Activated naive CD8-positive, alpha-beta T cell treated with anti-CD3 and anti-CD28 coated beads, Interleukin-2, amount 50 U/mL, for 24 hours (primary cell): ENCODE measurements at regions not wholly inside any gene's neighbourhood (a gene's known extent, or its start where the extent isn't known, plus 50 kb on each side); places are given as distances from the start of the nearest gene placed in this dataset.
A peak's percentile ranks its signal among the peaks of the same experiment; 100 is the strongest.

Experiments
- ATAC-seq: fragments of 150-1000 bp; cut with Tn5 transposase; one replicate; pipeline ENCODE4 v1.10.0; 2021
- DNase-seq: peaks from one replicate; pipeline ENCODE4 v3.0.0; 2021
- H3K27ac Mint-ChIP-seq: one replicate; pipeline ENCODE4 v1.8.0; 2021; ENCODE audit warnings: mild to moderate bottlenecking, mixed read lengths
- H3K27me3 Mint-ChIP-seq: one replicate; pipeline ENCODE4 v1.8.0; 2021; ENCODE audit warnings: mixed read lengths
- H3K36me3 Mint-ChIP-seq: one replicate; pipeline ENCODE4 v1.8.0; 2021; ENCODE audit warnings: low read depth, mixed read lengths
- H3K4me1 Mint-ChIP-seq: one replicate; pipeline ENCODE4 v1.8.0; 2021; ENCODE audit warnings: mixed read lengths
- H3K4me3 Mint-ChIP-seq: one replicate; pipeline ENCODE4 v1.8.0; 2021; ENCODE audit warnings: mild to moderate bottlenecking, moderate library complexity, mixed read lengths
- H3K9me3 Mint-ChIP-seq: one replicate; pipeline ENCODE4 v1.8.0; 2021; ENCODE audit warnings: mixed read lengths

DNA sequence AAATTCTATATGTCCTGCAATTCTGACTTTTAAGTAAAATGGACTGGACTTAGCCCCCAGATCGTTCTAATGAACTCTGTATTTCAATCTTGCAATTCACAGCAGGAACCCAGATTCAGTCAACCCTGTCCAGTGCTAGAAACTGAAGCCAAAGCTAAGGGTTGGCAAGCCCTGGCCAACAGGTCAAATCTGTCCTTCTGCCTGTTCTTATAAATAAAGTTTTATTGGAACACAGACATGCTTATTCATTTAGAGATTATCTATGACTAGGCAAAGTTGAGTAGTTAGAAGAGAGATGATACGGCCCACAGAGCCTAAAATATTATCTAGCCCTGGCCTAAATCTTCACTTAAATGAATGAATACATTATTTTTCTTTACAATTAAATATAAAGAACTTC lies 339.2 kb upstream of the JARID2 start:
- no peak for ATAC-seq
- DNase-seq = no peak
- no peak overlapping the region for H3K4me3 Mint-ChIP-seq
- peaks cover 3% of the 10 kb centered on the region for H3K9me3 Mint-ChIP-seq
- no peak overlapping the region for H3K27ac Mint-ChIP-seq
- H3K36me3 Mint-ChIP-seq = peaks cover 3% of the 10 kb centered on the region
- H3K27me3 Mint-ChIP-seq = no peaks in the 10 kb centered on the region
- H3K4me1 Mint-ChIP-seq = peaks cover 34% of the 10 kb centered on the region

DNA sequence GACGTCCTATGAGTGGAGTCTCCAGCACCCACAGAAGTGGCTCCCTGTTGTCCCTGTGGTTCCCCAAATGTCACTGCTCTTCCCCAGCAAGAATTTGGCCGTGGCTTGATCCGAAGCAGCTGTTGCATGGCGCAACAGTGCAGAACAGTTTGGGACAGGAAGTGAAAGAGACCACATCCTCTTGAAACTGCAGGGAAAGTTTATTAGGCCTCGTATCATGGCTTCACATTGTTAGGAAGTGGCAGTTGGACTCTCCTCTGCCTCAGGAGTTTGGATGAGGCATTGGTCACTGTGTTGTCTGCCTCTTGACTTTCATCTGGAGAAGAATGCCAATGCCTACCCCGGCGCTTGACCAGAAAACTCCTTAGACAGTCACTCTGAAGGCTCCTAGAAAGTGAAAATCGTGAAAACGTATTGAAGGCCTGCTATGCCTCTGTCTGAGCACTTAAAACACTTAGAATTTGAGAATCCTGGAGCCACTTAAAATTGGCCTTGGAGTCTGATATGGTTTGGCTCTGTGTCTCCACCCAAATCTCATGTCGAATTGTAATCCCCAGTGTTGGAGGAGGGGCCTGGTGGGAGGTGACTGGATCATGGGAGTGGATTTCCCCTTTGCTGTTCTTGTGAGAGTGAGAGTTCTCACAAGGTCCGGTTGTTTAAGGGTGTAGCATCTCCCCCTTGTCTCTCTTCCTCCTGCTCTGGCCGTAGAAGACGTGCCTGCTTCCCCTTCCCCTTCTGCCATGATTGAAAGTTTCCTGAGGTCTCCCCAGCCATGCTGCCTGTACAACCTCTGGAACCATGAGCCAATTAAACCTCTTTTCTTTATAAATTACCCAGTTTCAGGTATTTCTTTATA lies 334.9 kb upstream of the JARID2 start:
- H3K9me3 Mint-ChIP-seq = peaks cover 3% of the 10 kb centered on the region
- DNase-seq = peak; percentile 26
- peaks cover 26% of the 10 kb centered on the region for H3K4me1 Mint-ChIP-seq
- peaks cover 3% of the 10 kb centered on the region for H3K36me3 Mint-ChIP-seq
- no peaks in the 10 kb centered on the region for H3K27me3 Mint-ChIP-seq
- peak; percentile 57 for ATAC-seq
- H3K27ac Mint-ChIP-seq = peak overlapping the region; percentile 72
- H3K4me3 Mint-ChIP-seq = peak overlapping the region; percentile 41

DNA sequence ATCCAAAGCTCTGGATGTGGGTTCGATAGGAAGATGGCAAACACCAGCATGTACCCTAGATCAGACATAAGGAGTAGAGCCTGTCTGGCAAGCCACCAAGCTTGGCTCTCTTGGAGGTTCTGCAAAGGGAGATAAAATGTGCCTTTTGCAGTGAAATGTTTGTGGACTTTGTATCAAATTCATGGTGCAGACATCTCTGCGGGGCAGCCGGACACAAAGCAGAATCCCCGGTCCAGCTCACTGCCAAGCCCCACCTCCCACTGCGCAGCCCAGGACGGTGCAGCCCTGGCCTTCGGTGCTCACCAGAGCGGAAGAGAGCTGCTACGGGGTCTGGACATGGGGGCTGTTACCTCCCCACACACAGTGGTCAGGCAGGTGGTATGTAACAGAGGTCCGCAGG lies 333.6 kb upstream of the JARID2 start:
- Mint-ChIP-seq H3K27me3 (no peaks in the 10 kb centered on the region), H3K27ac (no peak overlapping the region)

DNA sequence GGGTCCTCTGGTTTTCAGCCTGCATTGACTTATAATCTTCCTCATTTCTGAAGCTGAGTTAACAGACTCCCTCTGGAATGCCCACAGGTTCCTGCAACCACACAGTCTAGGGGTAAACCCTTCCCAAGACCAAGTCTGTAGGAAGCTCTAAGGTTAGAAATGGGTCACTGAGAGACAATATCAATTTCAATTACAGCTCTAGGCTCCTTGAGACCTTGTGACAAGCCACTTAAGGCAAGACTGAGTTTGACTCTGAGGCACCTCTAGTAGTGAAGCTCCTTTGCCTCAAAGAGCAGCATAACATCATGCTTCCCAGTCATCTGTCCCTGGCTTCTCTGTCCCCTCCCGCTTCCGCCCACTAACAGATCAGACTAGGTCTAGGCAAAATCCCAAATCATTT lies 333.2 kb upstream of the JARID2 start:
- no peak for DNase-seq
- H3K4me1 Mint-ChIP-seq = peaks cover 26% of the 10 kb centered on the region

More for the DNA sequence above, 333.6 kb upstream of the JARID2 start:
- peaks cover 26% of the 10 kb centered on the region for H3K4me1 Mint-ChIP-seq
- DNase-seq = no peak
- H3K36me3 Mint-ChIP-seq = peaks cover 3% of the 10 kb centered on the region
- H3K4me3 Mint-ChIP-seq = no peak overlapping the region
- ATAC-seq = no peak
- H3K9me3 Mint-ChIP-seq = peaks cover 3% of the 10 kb centered on the region

DNA sequence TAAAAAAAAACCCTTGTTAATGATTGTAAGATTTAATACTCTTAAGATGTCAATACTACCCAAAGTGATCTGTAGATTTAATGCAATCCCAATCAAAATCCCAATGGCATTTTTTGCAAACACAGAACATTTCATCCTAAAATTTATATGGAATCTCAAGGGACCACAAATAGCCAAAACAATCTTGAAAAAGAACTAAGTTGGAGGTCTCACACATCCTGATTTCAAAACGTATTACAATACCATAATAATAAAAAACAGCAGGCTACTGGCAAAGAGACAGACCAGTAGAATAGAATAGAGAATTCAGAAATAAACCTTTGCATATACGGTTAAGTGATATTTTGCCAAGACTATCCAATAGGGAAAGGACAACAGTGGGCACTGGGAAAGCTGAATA lies 331.9 kb upstream of the JARID2 start:
- ATAC-seq = no peak
- no peak overlapping the region for H3K4me3 Mint-ChIP-seq
- peaks cover 1% of the 10 kb centered on the region for H3K27me3 Mint-ChIP-seq
- H3K27ac Mint-ChIP-seq = no peak overlapping the region
- DNase-seq = no peak
- H3K36me3 Mint-ChIP-seq = peaks cover 3% of the 10 kb centered on the region
- peaks cover 23% of the 10 kb centered on the region for H3K4me1 Mint-ChIP-seq
- H3K9me3 Mint-ChIP-seq = peaks cover 3% of the 10 kb centered on the region

More for the DNA sequence above, 333.2 kb upstream of the JARID2 start:
- no peak overlapping the region for H3K4me3 Mint-ChIP-seq
- no peaks in the 10 kb centered on the region for H3K27me3 Mint-ChIP-seq
- peaks cover 3% of the 10 kb centered on the region for H3K9me3 Mint-ChIP-seq
- no peak for ATAC-seq
- peaks cover 3% of the 10 kb centered on the region for H3K36me3 Mint-ChIP-seq
- H3K27ac Mint-ChIP-seq = no peak overlapping the region

DNA sequence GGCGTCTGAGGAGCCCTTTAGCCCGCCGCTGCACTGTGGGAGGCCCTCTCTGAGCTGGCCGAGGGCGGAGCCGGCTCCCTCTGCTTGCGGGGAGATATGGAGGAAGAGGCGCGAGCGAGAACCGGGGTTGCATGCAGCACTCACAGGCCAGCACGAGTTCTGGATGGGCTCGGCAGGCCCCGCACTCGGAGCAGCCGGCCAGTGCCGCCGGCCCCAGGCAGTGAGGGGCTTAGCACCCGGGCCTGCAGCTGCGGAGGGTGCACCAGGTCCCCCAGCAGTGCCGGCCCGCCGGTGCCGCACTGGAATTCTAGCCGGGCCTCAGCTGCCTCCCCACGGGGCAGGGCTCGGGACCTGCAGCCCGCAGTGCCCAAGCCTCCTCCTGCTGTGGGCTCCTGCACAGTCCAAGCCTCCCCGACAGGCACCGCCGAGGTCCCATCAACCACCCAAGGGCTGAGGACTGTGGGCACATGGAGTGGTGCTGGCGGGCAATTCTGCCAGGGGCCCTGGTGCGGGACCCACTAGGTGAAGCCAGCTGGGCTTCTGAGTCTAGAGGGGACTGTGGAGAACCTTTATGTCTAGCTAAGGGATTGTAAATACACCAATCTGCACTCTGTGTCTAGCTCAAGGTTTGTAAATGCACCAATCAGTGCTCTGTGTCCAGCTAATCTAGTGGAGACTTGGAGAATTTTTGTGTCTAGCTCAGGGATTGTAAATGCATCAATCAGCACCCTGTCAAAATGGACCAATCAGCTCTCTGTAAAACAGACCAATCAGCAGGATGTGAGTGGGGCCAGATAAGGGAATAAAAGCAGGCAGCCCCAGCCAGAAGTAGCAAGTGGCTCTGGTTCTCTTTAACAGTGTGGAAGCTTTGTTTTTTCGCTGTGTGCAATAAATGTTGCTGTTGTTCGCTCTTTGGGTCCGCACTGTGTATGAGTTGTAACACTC lies 329.7 kb upstream of the JARID2 start:
- no peaks in the 10 kb centered on the region for H3K36me3 Mint-ChIP-seq
- H3K27me3 Mint-ChIP-seq = peaks cover 1% of the 10 kb centered on the region
- H3K4me3 Mint-ChIP-seq = no peak overlapping the region
- DNase-seq = no peak
- H3K4me1 Mint-ChIP-seq = peaks cover 9% of the 10 kb centered on the region
- no peak for ATAC-seq
- no peaks in the 10 kb centered on the region for H3K9me3 Mint-ChIP-seq
- no peak overlapping the region for H3K27ac Mint-ChIP-seq

DNA sequence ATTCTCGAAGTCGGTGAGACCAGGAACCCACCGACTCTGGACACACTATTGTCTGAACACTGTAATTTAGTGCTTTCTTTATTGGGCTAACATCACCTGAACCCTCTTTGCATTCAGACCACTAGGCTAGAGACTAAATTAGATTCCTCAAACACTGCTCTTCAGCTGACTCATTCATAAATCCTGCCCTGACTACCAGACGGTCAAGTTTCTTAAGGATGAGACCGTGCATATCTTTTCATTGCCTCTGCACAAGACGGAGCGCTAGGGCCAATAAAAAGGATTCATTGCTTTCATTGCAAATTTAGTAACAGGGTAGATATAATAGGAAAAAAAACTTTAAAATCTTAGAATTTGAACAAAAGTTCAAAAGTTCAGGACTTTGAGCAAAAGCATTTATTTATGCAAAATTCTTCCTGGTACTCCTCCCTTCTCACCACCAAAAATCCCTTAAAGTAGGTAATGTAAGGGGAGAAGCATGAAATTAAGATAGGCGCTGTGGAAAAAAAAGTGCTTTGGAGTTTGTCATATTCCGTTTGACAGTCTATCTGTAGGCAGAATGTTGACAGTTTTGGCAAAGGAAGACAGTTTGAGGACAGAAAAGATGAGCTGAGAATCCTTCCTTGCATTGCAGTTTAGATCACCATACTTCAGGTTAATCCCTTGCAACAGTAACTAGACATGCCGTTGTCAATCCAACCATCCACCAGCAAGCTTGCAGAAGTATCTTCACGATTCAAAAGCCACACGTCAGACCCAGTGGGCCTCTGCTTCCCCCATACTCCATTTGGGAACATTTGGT lies 328.6 kb upstream of the JARID2 start:
- H3K4me3 Mint-ChIP-seq = no peak overlapping the region
- DNase-seq (no peak), ATAC-seq (no peak)
- H3K36me3 Mint-ChIP-seq = no peaks in the 10 kb centered on the region
- peaks cover 3% of the 10 kb centered on the region for H3K4me1 Mint-ChIP-seq
- H3K27ac Mint-ChIP-seq = no peak overlapping the region
- H3K9me3 Mint-ChIP-seq = no peaks in the 10 kb centered on the region
- peaks cover 1% of the 10 kb centered on the region for H3K27me3 Mint-ChIP-seq

DNA sequence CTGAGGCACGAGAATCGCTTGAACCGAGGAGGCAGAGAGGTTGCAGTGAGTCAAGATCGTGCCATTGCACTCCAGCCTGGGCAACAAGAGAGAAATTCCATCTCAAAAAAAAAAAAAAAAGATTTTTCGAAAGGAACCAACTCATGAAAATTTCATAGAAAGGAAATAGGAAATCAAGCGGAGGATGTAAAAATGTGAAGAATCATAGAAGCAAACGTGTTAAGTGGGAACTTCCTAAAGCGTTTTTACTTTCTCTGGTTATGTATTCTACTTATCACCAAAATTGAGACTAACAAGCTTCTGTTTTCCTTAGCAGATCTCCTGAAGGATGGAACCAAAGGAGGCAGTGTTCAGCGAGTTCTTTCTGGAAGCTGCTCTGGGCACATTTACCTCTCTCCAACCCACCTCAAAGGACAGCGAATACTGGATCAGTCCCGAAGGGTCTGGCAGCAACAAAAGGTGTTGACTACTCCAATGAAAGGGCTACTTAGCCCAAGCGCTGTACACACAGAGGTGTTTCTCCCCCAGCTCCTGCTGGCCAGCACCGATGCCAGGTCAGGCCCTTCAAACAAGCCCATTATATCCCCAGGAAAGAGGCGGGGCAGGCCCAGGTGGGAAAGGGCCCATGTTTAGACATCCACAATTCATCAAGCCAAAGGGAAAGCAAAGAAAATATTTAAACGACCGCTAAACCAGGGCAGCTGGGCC lies 327.5 kb upstream of the JARID2 start:
- Mint-ChIP-seq H3K4me1 (peaks cover 3% of the 10 kb centered on the region), H3K27ac (no peak overlapping the region), H3K4me3 (no peak overlapping the region), H3K36me3 (no peaks in the 10 kb centered on the region), H3K9me3 (no peaks in the 10 kb centered on the region), H3K27me3 (peaks cover 1% of the 10 kb centered on the region)
- ATAC-seq (no peak), DNase-seq (no peak)

DNA sequence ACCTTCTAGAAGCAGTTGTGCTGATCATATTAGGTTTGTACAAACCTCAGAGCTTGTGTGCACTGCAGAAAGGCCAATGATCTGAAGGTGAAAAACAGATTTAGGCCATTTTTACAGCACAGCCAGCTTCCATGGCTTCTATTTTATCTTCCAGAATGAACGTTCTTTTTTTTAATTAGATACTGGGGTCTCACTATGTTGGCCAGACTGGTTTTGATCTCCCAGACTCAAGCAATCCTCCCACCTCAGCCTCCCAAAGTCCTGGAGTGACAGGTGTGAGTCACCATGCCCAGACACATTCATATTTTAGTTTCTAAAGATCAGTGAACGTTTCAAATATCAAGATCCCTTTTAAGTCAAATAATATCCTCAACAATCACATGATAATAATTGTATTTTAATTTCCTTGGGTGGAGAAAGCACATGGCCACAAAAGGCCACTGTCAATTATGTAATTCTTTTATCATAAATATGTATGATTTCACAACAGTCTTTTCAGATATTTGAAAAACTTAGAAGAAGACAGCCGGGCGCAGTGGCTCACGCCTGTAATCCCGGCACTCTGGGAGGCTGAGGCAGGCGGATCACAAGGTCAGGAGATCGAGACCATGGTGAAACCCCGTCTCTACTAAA lies 326.7 kb upstream of the JARID2 start:
- no peak for ATAC-seq
- no peaks in the 10 kb centered on the region for H3K9me3 Mint-ChIP-seq
- H3K36me3 Mint-ChIP-seq = no peaks in the 10 kb centered on the region
- no peak overlapping the region for H3K27ac Mint-ChIP-seq
- peaks cover 3% of the 10 kb centered on the region for H3K4me1 Mint-ChIP-seq
- H3K27me3 Mint-ChIP-seq = peaks cover 1% of the 10 kb centered on the region
- H3K4me3 Mint-ChIP-seq = no peak overlapping the region
- no peak for DNase-seq

DNA sequence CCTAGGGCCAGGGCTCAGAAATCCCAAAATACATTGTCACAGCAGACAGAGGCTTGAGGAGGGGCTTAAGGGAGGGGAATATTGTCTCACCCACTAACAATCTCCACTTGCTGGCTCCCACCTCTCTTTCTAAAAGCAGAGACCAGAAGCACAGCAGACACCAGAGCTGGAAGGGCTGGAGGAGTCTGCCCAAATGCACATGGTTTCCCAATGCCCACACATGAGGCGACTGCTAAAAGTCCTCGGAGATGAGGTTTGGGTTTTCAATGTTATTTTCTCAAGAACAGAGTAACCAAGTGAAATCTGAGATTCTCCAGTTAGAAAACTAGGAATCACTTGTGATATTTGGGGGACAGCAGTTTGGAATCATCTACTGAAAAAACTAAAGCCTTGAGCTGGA lies 325.6 kb upstream of the JARID2 start:
- DNase-seq (no peak), ATAC-seq (no peak)
- Mint-ChIP-seq H3K27me3 (peaks cover 1% of the 10 kb centered on the region), H3K4me3 (no peak overlapping the region), H3K9me3 (no peaks in the 10 kb centered on the region), H3K4me1 (peaks cover 3% of the 10 kb centered on the region), H3K27ac (peak overlapping the region; percentile 22), H3K36me3 (no peaks in the 10 kb centered on the region)

DNA sequence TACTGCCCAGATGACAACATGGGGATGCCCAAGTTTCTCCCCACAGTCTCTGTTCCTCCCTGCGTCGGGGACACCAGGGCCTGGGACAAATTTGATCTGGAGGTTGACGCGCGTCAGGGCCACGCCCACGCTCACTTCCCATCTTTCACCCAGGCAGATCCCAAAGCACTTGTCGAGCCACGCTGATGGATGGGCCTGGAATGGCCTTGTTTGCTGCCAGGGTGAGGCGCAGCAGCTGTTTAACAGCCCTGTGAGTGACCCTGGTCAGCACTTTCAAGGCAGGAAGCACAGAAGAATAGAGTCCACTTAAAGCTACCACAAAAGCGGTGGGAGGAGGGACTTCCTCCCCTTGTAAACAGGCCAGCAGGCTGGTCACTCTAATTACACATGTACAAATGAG lies 324.7 kb upstream of the JARID2 start:
- H3K36me3 Mint-ChIP-seq = no peaks in the 10 kb centered on the region
- H3K4me3 Mint-ChIP-seq = no peak overlapping the region
- H3K27me3 Mint-ChIP-seq = peaks cover 1% of the 10 kb centered on the region
- no peak overlapping the region for H3K27ac Mint-ChIP-seq
- no peaks in the 10 kb centered on the region for H3K9me3 Mint-ChIP-seq
- ATAC-seq (no peak), DNase-seq (no peak)
- peaks cover 3% of the 10 kb centered on the region for H3K4me1 Mint-ChIP-seq

DNA sequence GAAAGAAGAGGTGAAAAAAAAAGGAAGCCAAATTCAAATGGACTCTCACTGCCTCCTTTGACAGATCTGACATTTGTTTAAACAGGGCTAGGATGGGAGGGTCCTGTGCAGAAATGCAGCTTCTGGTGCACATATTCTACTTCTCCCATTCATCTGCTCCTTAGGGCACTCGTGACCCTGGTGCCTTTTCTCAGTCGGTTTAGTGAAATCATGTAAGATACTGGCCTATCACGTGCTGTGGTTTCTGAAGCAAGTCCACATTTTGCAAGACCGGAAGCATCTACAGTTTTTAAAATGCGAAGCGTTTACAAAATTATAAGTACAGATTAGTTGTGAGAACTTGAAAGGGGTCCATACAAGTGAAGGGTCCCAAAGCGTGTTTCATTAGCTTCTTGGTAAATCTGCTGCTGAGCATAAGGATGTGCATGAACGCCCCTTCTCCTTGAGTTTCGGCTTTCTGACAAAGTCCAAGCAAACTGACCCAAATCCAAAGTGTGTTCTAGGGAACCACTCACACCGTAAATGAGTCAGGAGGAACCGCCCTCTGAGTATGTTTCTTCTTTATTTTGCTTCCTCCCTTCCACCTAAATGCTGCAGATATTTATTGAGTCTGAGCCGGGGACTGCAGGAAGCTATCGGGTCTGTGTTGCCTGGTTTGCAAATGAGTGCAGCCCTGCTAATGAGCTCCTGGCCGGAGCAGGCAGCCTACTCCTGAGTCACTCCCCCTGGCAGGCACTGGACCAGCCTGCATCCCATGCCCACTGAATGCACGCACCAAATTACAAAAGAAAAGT lies 323.8 kb upstream of the JARID2 start:
- Mint-ChIP-seq H3K27me3 (peaks cover 1% of the 10 kb centered on the region), H3K9me3 (no peaks in the 10 kb centered on the region), H3K36me3 (no peaks in the 10 kb centered on the region), H3K4me3 (no peak overlapping the region), H3K4me1 (peaks cover 3% of the 10 kb centered on the region), H3K27ac (no peak overlapping the region)
- ATAC-seq (no peak), DNase-seq (no peak)
